Spleen (tissue), 11 donors: ENCODE measurements at regions not wholly inside any gene's neighbourhood (a gene's known extent, or its start where the extent isn't known, plus 50 kb on each side); places are given as distances from the start of the nearest gene placed in this dataset.

ENCODE experiments used
- DNase-seq: peaks from one replicate; pipeline ENCODE4 v3.0.0-alpha.2; 2020
- H3K27ac ChIP-seq, 8 donors: fragments of 200-600 bp; sonication (generic) in 7 of 8; 1 replicate in 4 of 8; 2 replicates in 4 of 8; pipeline versions ENCODE4 v1.5.0 to v1.8.0; 2016 to 2021; ENCODE audit warnings: inconsistent platforms in 4 of 8, mild to moderate bottlenecking in 4 of 8, moderate library complexity in 1 of 8
- H3K27me3 ChIP-seq, 7 donors: fragments of 200-600 bp; sonication (generic) in 6 of 7; replicated peaks in 1 of 7; 1 replicate in 4 of 7; 2 replicates in 3 of 7; pipeline versions ENCODE4 v1.5.0 to v1.8.0; 2016 to 2021; ENCODE audit warnings: inconsistent platforms in 3 of 7, mild to moderate bottlenecking in 1 of 7
- H3K36me3 ChIP-seq, 6 donors: fragments of 200-600 bp; sonication (generic) in 5 of 6; 1 replicate in 4 of 6; 2 replicates in 2 of 6; pipeline versions ENCODE4 v1.5.0 to v1.8.0; 2016 to 2021; ENCODE audit warnings: inconsistent platforms in 2 of 6
- H3K4me1 ChIP-seq, 6 donors: fragments of 200-600 bp; sonication (generic) in 5 of 6; 1 replicate in 3 of 6; 2 replicates in 3 of 6; pipeline versions ENCODE4 v1.5.0 to v1.8.0; 2016 to 2021; ENCODE audit warnings: inconsistent platforms in 3 of 6
- H3K4me3 ChIP-seq, 8 donors: fragments of 200-600 bp; sonication (generic) in 7 of 8; 1 replicate in 4 of 8; 2 replicates in 4 of 8; pipeline versions ENCODE4 v1.5.0 to v1.8.0; 2016 to 2021; ENCODE audit warnings: inconsistent platforms in 4 of 8, mild to moderate bottlenecking in 4 of 8, moderate library complexity in 2 of 8
- H3K9me3 ChIP-seq, 8 donors: fragments of 200-600 bp; sonication (generic) in 7 of 8; 1 replicate in 4 of 8; 2 replicates in 4 of 8; pipeline versions ENCODE4 v1.5.0 to v1.8.0; 2016 to 2021; ENCODE audit warnings: inconsistent platforms in 4 of 8
- CTCF ChIP-seq, 11 experiments: fragments of 200-600 bp in 7 of 11; fragments of 450-650 bp in 4 of 11; sonication (generic) in 4 of 11; IDR thresholded peaks in 8 of 11; conservative IDR thresholded peaks in 3 of 11; 1 replicate in 7 of 11; 2 replicates in 4 of 11; pipeline versions ENCODE4 v1.4.0 to v1.8.0; 2016 to 2021; ENCODE audit warnings: antibody characterized with exemption in 11 of 11, inconsistent platforms in 4 of 11, mild to moderate bottlenecking in 1 of 11
- POLR2A ChIP-seq, 3 donors: fragments of 450-650 bp; IDR thresholded peaks; one replicate each; pipeline ENCODE4 v1.5.1; 2017; ENCODE audit warnings: antibody characterized with exemption in 3 of 3, mild to moderate bottlenecking in 1 of 3
- POLR2AphosphoS5 ChIP-seq, 3 donors: sonication (generic); formaldehyde crosslinking; IDR thresholded peaks; one replicate each; pipeline ENCODE4 v1.5.1; 2017; ENCODE audit warnings: antibody characterized with exemption in 3 of 3
- WGBS, 5 donors: extraction: QIAGEN DNeasy Blood & Tissue Kit in 3 of 5; methylation state at CpG; one replicate each; pipeline versions ENCODE4 v1.1.5 to v1.1.7; 2013 to 2018; 5-methylcytosine and 5-hydroxymethylcytosine counted together
- intact Hi-C: fragments of 100-400 bp; cut with DNase I; formaldehyde crosslinking; loops from one replicate; pipeline ENCODE4 v1.15.0; 2023; ENCODE audit warnings: low total_unique reads
- donor health status: healthy with polysubstance abuse.
- donor health status: DM: no; HTN: no; CAD: no; lungs with moderate emphysema.
- donor health status: DM: no; HTN: no; CAD: no.
- donor health status: Bipolar disorder and iron deficiency.
- donor health status: healthy.
- donor health status: DM: no; HTN: no; CAD: no.
- donor health status: DM: yes; HTN: yes; CAD: no.

- intact Hi-C loops, result no loop called here
- H3K4me3 ChIP-seq, result no peak overlapping the region
- TF ChIP-seq CTCF (IDR thresholded peaks at IDR 0.05 in 8 of 11, conservative IDR thresholded peaks at IDR 0.05 in 3 of 11), result no peak
- TF ChIP-seq POLR2A (IDR thresholded peaks at IDR 0.05), result no peak
- no peak for TF ChIP-seq POLR2AphosphoS5 (IDR thresholded peaks at IDR 0.05)
- no peaks in the 10 kb centered on the region for H3K27me3 ChIP-seq
- no peaks in the 10 kb centered on the region for H3K9me3 ChIP-seq
- 42 to 67% (median 47%) methylated on average over 3 of the region's 3 CpGs for WGBS, 5 donors
- DNase-seq, result no peak
- no peak overlapping the region for H3K27ac ChIP-seq
- H3K36me3 ChIP-seq, result no peaks in the 10 kb centered on the region
- H3K4me1 ChIP-seq, result peaks cover 0 to 9% (median 3%) of the 10 kb centered on the region in 6 donors
Measured at GRCh38 chr12:62130402-62130801, 129.8 kb upstream of the USP15 start.

GRCh38 chr12:62130834-62131552 lies 129.2 kb upstream of the USP15 start:
- H3K4me3 ChIP-seq, result no peak overlapping the region
- H3K4me1 ChIP-seq, result peaks cover 0 to 9% (median 3%) of the 10 kb centered on the region in 6 donors
- TF ChIP-seq POLR2A (IDR thresholded peaks at IDR 0.05) (no peak), CTCF (IDR thresholded peaks at IDR 0.05 in 8 of 11, conservative IDR thresholded peaks at IDR 0.05 in 3 of 11) (no peak), POLR2AphosphoS5 (IDR thresholded peaks at IDR 0.05) (no peak)
- DNase-seq, result no peak
- no peaks in the 10 kb centered on the region for H3K27me3 ChIP-seq
- intact Hi-C loops, result no loop called here
- no peaks in the 10 kb centered on the region for H3K9me3 ChIP-seq
- WGBS, 5 donors, result 46 to 75% (median 53%) methylated on average over 6 of the region's 6 CpGs
- no peaks in the 10 kb centered on the region for H3K36me3 ChIP-seq
- H3K27ac ChIP-seq, result no peak overlapping the region

GRCh38 chr12:62133440-62133839 lies 126.8 kb upstream of the USP15 start:
- intact Hi-C loops, result no loop called here
- Histone ChIP-seq H3K9me3 (no peaks in the 10 kb centered on the region), H3K27ac (no peak overlapping the region), H3K27me3 (no peaks in the 10 kb centered on the region), H3K36me3 (no peaks in the 10 kb centered on the region), H3K4me1 (peaks cover 0 to 9% (median 2%) of the 10 kb centered on the region in 6 donors), H3K4me3 (no peak overlapping the region)
- DNase-seq, result no peak
- WGBS, 5 donors, result 95 to 99% (median 97%) methylated on average over 2 of the region's 2 CpGs
- TF ChIP-seq POLR2AphosphoS5 (IDR thresholded peaks at IDR 0.05), result no peak
- no peak for TF ChIP-seq CTCF (IDR thresholded peaks at IDR 0.05 in 8 of 11, conservative IDR thresholded peaks at IDR 0.05 in 3 of 11)
- no peak for TF ChIP-seq POLR2A (IDR thresholded peaks at IDR 0.05)

- Histone ChIP-seq H3K9me3 (no peaks in the 10 kb centered on the region), H3K36me3 (no peaks in the 10 kb centered on the region), H3K27ac (no peak overlapping the region), H3K4me1 (peaks cover 0 to 7% (median 0%) of the 10 kb centered on the region in 6 donors), H3K4me3 (no peak overlapping the region), H3K27me3 (no peaks in the 10 kb centered on the region)
- TF ChIP-seq POLR2AphosphoS5 (IDR thresholded peaks at IDR 0.05), result no peak
- TF ChIP-seq CTCF (IDR thresholded peaks at IDR 0.05 in 8 of 11, conservative IDR thresholded peaks at IDR 0.05 in 3 of 11), result no peak
- no peak for TF ChIP-seq POLR2A (IDR thresholded peaks at IDR 0.05)
- DNase-seq, result no peak
- intact Hi-C loops, result no loop called here
- 89 to 97% (median 93%) methylated on average over 3 of the region's 3 CpGs for WGBS, 5 donors
Measured at GRCh38 chr12:62135553-62136200, 124.5 kb upstream of the USP15 start.
